Loucy (cell line): ENCODE measurements at regions not wholly inside any gene's neighbourhood (a gene's known extent, or its start where the extent isn't known, plus 50 kb on each side); places are given as distances from the start of the nearest gene placed in this dataset.

Source experiments
- CTCF ChIP-seq: fragments of 200-600 bp; sonication (generic); conservative IDR thresholded peaks from 2 replicates; pipeline ENCODE4 v1.5.1; 2014; ENCODE audit warnings: mild to moderate bottlenecking, antibody characterized with exemption, low read length
- EZH2phosphoT487 ChIP-seq: fragments of 200-600 bp; IDR thresholded peaks from 2 replicates; pipeline ENCODE4 v1.6.1; 2018; ENCODE audit warnings: antibody characterized with exemption, mild to moderate bottlenecking, moderate library complexity, borderline replicate concordance

- TF ChIP-seq CTCF (peak; percentile 61), EZH2phosphoT487 (no peak)
These were observed 981.8 kb downstream of the TMEM121 start for GRCh38 chr14:106508216-106508615.
